ENCODE measurements at regions not wholly inside any gene's neighbourhood (a gene's known extent, or its start where the extent isn't known, plus 50 kb on each side); places are given as distances from the start of the nearest gene placed in this dataset.
"Not testable (repeated sequence)": the region's sequence is repeated elsewhere in the genome, so short reads cannot be mapped to it uniquely, and the experiment has no call there.

GRCh38 chr3:139113993-139114375 lies 69.3 kb upstream of the PRR23C start:
- no peak for DNase-seq (ENCODE audit: low read depth)

DNA sequence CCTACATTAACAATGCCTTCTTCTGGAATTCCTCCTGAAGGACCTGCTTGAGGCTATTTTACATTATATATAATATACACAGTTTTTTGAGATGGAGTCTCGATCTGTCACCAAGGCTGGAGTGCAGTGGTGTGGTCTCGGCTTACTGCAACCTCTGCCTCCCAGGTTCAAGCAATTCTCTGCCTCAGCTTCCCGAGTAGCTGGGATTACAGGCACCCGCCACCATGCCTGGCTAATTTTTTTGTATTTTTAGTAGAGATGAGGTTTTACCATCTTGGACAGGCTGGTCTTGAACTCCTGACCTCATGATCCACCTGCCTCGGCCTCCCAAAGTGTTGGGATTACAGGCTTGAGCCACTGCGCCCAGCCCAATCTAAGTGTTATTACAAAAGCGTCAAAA lies 71.9 kb upstream of the PRR23C start:
- DNase-seq (ENCODE audit: low read depth) = not testable (repeated sequence)

- peak; percentile 24 for DNase-seq (ENCODE audit: low read depth)
These were observed 72.5 kb upstream of the PRR23C start for GRCh38 chr3:139117136-139117675.

GRCh38 chr3:139117883-139118760 lies 73.4 kb upstream of the PRR23C start:
- DNase-seq (ENCODE audit: low read depth) = no peak

GRCh38 chr3:139118835-139119234 lies 74.1 kb upstream of the PRR23C start:
- DNase-seq (ENCODE audit: low read depth) = no peak

DNA sequence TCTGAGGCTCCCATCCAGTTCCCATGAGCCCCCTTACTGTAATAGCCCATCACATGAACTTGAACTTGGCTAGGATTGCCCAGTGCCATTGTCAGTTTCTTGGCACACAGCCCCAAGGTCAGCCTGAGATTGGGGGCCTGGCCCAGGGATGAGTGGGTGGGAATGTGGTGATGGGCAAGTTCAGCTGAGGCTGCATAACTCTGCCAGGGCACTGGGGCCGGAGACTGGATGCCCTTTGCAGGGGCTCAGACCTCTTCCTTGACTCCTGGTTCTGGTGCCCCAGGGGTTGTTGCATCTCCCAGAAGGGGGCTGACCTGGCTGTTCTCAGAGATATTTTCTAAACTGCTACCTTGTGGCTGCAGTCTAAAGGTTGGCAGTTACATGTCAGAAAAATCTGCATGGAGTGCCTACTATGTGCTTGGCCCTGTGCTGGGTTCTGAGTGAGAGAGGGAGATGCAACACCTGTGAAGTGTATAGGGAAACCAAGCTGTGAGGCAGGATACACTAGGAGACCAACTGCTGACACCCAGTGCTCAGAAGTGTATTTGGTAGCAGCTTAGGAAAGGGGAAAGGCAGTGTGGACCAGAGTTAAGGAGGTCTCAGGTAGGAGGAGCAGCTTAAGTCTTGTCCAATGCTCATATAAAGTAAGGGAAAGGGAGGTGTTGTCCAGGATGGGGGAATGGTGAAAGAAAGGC lies 74.8 kb upstream of the PRR23C start:
- no peak for DNase-seq (ENCODE audit: low read depth)

GRCh38 chr3:139120086-139121056 lies 75.7 kb upstream of the PRR23C start:
- DNase-seq (ENCODE audit: low read depth) = peak; percentile 62

GRCh38 chr3:139121513-139122220 lies 77.0 kb upstream of the PRR23C start:
- no peak for DNase-seq (ENCODE audit: low read depth)

DNA sequence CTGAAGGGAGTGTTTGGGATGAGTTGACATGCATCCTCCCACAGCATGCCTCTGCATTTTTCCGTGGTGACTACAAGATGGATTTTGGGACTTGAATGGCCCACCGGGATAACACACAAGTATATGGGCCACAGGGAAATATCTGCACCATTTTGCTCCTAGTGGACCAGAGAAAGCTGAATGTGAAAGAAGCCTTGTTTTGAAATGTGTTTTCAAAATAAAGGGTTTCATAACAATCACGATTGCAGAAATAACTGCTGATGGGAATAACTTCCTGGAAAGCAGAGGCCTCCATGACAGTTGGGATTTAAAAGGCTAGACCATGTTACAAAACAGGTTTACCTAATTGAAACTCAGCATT lies 77.5 kb upstream of the PRR23C start:
- DNase-seq (ENCODE audit: low read depth) = peak; percentile 37

- DNase-seq (ENCODE audit: low read depth) = no peak
These were observed 77.9 kb upstream of the PRR23C start for GRCh38 chr3:139122612-139123011.

DNA sequence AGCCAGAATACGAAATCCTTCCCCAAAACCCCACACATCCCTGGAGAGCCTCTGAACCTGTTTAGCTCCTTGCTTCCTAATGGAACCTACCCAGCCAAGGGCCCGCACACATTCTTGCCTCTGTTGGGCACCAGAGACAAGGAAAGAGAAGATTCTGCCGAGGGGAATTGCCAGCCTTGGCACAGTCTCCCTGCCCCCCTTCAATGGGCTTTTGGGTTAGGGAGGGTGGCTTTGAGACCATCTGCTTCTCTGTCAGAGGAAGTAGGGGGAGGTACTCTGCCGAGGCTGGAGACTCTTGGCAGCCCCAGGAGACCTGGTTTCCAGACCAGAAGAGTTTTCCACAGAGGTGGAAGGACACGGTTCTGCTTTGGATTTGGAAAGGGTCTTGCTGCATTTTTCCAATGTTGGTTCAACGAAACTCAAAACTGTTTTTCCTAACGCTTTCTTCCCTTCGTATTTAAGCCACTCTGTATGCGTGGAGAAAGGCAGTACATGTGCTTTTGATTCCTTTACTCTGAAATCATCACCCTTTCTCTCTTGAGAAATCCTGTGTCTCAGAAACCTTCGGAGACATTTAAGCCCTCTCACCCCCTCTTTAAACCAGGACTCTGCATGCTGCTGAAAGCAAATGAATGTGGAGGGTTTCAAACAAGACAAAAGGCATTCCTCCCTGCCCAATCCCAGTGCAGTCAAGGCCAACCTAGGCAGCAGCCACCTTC lies 78.8 kb upstream of the PRR23C start:
- no peak for DNase-seq (ENCODE audit: low read depth)

DNA sequence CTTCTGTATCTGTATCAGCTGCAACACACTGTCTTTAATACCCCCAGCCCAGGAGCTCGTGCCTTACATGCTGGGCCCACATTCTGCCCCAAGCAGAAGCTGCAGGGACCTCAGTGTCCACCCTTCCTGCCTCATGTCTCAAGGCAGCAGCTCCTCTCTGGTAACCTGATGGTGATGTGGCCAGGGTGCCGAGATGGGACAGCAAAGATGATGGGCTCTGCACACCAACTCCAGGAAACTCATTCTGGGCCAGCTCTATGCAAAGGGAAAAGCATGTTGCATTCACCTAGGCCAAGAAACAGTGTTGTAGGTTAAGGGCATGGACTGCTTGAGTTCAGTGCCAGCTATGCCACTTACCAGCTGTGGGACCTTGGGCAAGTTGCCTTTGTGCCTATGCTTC lies 79.5 kb upstream of the PRR23C start:
- no peak for DNase-seq (ENCODE audit: low read depth)

DNA sequence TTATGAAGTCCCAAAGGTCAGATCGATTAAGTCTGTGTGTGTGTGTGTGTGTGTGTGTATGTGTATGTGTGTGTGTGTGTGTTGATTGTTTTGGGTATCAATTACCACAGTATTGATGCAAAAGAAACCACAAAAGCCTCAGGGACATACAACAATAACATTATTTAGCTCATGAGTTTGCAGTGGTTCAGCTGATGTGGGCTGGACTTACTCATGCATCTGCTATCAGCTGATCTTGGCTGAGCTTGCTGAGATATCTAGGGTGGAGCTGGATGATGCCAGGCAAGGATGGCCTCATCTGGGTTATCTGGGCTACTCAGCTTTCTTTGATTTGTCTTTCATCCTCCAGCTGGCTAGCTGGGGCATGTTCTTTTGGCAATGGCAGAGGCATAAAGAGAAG lies 82.4 kb upstream of the PRR23C start:
- DNase-seq (ENCODE audit: low read depth) = peak; percentile 35

DNA sequence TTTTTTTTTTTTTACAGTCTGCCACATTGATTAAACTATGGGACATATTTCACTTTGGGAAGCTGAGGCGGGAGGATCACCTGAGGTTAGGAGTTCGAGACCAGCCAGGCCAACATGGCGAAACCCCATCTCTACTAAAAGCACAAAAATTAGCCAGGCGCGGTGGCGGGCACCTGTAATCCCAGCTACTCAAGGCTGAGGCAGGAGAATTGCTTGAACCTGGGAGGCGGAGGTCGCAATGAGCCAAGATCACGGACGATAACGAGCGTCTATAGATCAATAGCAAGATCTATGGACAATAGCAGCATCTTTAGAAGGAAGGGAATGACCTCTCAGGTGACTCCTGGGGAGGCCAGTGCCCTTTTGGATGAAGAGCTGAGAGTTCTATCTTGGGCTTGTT lies 82.9 kb upstream of the PRR23C start:
- not testable (repeated sequence) for DNase-seq (ENCODE audit: low read depth)

- DNase-seq (ENCODE audit: low read depth) = no peak
These were observed 84.1 kb upstream of the PRR23C start for GRCh38 chr3:139128803-139129202.

DNA sequence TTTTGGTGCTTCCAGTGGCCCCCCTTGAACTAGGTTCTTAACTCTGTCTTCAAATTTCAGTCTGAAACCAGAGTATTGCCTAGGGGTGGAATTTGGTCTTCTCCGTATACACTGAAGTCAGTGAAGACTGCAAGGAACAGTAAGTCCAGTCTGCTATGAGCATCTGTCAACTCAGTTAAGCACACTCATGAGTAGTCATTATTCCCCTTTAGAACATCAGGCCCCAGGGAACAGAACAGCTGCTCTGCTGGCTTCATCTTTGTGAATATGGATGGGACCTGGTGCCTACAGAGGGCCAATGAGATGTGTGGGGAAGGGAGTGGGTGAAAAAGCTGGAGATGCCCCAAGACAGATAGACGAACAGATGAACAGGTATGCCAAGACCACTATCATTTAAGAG lies 85.2 kb upstream of the PRR23C start:
- DNase-seq (ENCODE audit: low read depth) = no peak

DNA sequence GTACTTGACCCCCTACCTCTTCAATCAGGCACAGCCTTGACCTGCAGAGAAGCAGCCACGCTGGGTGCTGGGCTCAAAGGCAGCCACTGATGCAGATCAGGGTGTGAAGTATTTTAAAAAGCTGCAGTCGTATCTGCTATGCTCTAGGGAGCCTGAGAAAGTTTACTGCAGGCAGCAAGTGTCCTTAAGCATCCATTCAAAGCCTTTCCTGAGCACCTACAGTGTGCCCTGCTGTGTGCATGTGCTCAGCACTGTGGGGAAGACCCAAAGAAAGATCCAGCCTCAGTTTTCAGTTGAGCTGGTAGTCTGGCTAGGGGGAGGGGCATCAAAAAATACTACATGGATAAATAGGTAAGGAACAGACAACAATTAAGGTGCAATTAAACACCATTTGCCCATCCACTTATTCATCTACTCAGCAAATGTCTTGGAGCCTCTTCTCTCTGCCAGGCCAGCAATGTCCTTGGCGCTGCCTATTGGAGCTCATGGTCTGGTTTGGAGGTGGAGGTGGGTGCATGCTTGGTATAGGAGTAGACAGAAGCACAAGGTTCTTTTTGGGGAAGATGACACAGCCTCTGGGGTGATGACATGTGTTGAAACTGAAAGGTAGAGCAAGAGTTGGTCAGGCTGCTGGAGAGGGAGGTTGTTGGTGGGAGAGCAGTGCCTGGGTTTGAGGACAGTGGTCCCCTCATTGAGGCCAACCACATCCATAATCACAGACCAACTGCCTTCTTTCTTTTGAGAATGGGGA lies 85.9 kb upstream of the PRR23C start:
- no peak for DNase-seq (ENCODE audit: low read depth)

GRCh38 chr3:139131951-139132350 lies 87.3 kb upstream of the PRR23C start:
- DNase-seq (ENCODE audit: low read depth) = no peak

DNA sequence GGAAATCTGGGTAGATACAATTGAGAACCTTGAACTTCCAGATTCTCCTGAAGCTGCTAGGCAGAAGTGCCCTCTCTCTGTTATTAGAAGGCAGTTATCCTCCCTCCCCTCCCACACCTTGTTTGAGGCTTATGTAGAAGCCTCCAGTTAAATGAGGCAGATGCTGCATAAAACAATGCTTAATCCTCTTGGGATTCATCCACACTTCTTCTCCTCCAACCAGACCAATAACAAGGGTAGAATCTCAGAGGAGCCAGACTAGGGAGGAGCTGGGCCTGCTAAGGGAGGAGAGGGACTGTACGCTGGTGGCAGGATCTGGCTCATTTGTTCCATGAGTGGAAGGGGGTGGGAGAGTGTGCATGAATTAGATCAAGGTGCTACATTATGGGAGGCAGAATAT lies 88.3 kb upstream of the PRR23C start:
- no peak for DNase-seq (ENCODE audit: low read depth)
